ENCODE measurements at regions not wholly inside any gene's neighbourhood (a gene's known extent, or its start where the extent isn't known, plus 50 kb on each side); places are given as distances from the start of the nearest gene placed in this dataset.

GRCh38 chr7:138228119-138228518, 151.9 kb downstream of the AKR1D1 start:
- TF ChIP-seq POLR2AphosphoS5 (IDR thresholded peaks at IDR 0.05; ENCODE audit: low read depth, low read length) (no peak), SIN3A (IDR thresholded peaks at IDR 0.05; ENCODE audit: borderline replicate concordance, insufficient read depth, low read length) (no peak), TAF1 (IDR thresholded peaks at IDR 0.05; ENCODE audit: borderline replicate concordance, insufficient read depth, low read length) (no peak), REST (IDR thresholded peaks at IDR 0.05; ENCODE audit: insufficient read depth in 1 of 2, low read depth in 2 of 2, low read length in 2 of 2) (no peak)
